ENCODE measurements at regions not wholly inside any gene's neighbourhood (a gene's known extent, or its start where the extent isn't known, plus 50 kb on each side); places are given as distances from the start of the nearest gene placed in this dataset.

DNA sequence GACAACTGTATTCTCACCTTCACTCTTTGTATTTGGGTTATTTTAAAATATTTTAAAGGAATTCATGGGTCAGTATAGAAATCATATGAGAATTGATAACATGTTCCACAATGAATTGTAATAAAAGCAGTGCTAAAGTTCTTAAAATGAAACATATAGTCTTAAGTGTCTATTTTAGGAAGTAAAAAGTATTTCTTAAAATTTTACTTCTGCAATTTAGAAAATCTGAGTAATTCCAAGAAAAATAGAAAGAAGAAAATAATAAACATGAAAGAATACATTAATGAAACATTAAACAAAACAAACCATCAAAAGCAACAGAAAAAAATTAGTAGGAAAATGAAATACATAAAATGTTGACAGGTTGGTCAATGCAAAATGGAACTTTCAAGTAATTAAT lies 332.4 kb downstream of the ETS1 start:
- Histone ChIP-seq H3K4me1 (ENCODE audit: control insufficient read depth, insufficient read depth, low read length) (peaks cover 7% of the 10 kb centered on the region), H3K36me3 (ENCODE audit: control insufficient read depth, insufficient read depth, low read length) (no peaks in the 10 kb centered on the region), H3K9ac (ENCODE audit: low read depth, low read length) (no peak overlapping the region), H2AK5ac (ENCODE audit: low read depth, low read length) (no peak overlapping the region), H3K9me3 (ENCODE audit: control insufficient read depth, insufficient read depth, low read length) (no peaks in the 10 kb centered on the region), H3K4me3 (ENCODE audit: insufficient read depth, low read depth, low read length) (no peak overlapping the region), H3K4me2 (ENCODE audit: low read depth, low read length) (no peak overlapping the region), H2AK9ac (replicated peaks; ENCODE audit: low read depth, low read length, poor library complexity) (no peak overlapping the region), H3K4ac (ENCODE audit: low read depth, low read length) (no peak overlapping the region), H4K5ac (ENCODE audit: low read depth, low read length) (no peak overlapping the region), H3K9me1 (ENCODE audit: insufficient read depth, low read length) (no peaks in the 10 kb centered on the region), H2AFZ (replicated peaks; ENCODE audit: low read length, poor library complexity) (no peak overlapping the region), H4K91ac (ENCODE audit: insufficient read depth, low read depth, low read length) (no peak overlapping the region), H2BK5ac (ENCODE audit: low read depth, low read length, poor library complexity, severe bottlenecking) (no peak overlapping the region), H4K20me1 (ENCODE audit: insufficient read depth, low read length) (no peaks in the 10 kb centered on the region), H2BK120ac (ENCODE audit: low read depth, low read length) (no peak overlapping the region), H2BK20ac (ENCODE audit: low read depth, low read length) (no peak overlapping the region), H3K56ac (ENCODE audit: extremely low read depth, insufficient read depth, low read length) (no peak overlapping the region), H3K23ac (ENCODE audit: low read depth, low read length) (no peak overlapping the region), H3K18ac (ENCODE audit: low read depth, low read length) (no peak overlapping the region), H3K79me1 (ENCODE audit: low read depth in 1 of 2, low read length in 2 of 2) (no peaks in the 10 kb centered on the region), H4K8ac (ENCODE audit: low read depth in 2 of 2, low read length in 2 of 2) (no peak overlapping the region), H3K27me3 (ENCODE audit: control insufficient read depth, insufficient read depth, low read length) (no peaks in the 10 kb centered on the region; the same call in 1 of the 2 replicates), H3K14ac (replicated peaks; ENCODE audit: low read depth, low read length) (no peak overlapping the region), H2BK15ac (ENCODE audit: low read depth, low read length) (no peak overlapping the region), H3K27ac (ENCODE audit: insufficient read depth, low read length) (no peak overlapping the region)
- intact Hi-C loops (cut with micrococcal nuclease) (no loop called here), in situ Hi-C loops (cut with MboI; ENCODE audit: low sequenced_read_pairs) (no loop called here), dilution Hi-C loops (cut with HindIII; ENCODE audit: low sequenced_read_pairs, unreplicated experiment) (no loop called here)
- ChIA-PET POLR2A (ENCODE audit: unreplicated experiment) (no interaction called here), CTCF (no interaction called here)
- DNase-seq (no peak), ATAC-seq (ENCODE audit: low read depth) (no peak)
- no peak for TF ChIP-seq MAFK (IDR thresholded peaks at IDR 0.05; ENCODE audit: low read depth, low read length)
- no peak for TF ChIP-seq SMC3 (IDR thresholded peaks at IDR 0.05; ENCODE audit: low read depth, low read length)
- TF ChIP-seq, protein P1, sequence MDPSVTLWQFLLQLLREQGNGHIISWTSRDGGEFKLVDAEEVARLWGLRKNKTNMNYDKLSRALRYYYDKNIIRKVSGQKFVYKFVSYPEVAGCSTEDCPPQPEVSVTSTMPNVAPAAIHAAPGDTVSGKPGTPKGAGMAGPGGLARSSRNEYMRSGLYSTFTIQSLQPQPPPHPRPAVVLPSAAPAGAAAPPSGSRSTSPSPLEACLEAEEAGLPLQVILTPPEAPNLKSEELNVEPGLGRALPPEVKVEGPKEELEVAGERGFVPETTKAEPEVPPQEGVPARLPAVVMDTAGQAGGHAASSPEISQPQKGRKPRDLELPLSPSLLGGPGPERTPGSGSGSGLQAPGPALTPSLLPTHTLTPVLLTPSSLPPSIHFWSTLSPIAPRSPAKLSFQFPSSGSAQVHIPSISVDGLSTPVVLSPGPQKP (IDR thresholded peaks at IDR 0.05; ENCODE audit: borderline replicate concordance, low read depth, low read length) = no peak
- no peak for TF ChIP-seq NFE2L2 (IDR thresholded peaks at IDR 0.05; ENCODE audit: low read depth, low read length)
- no peak for TF ChIP-seq RCOR1 (IDR thresholded peaks at IDR 0.05; ENCODE audit: insufficient replicate concordance, low read length)
- no peak for TF ChIP-seq RAD21 (IDR thresholded peaks at IDR 0.05; ENCODE audit: low read length)
- TF ChIP-seq MAZ (IDR thresholded peaks at IDR 0.05; ENCODE audit: borderline replicate concordance, low read depth, low read length) = no peak
- no TSS peak for BruUV-seq (replicated peaks)
